H9 (cell line): ENCODE measurements at regions not wholly inside any gene's neighbourhood (a gene's known extent, or its start where the extent isn't known, plus 50 kb on each side); places are given as distances from the start of the nearest gene placed in this dataset.

Experiments
- DNase-seq: peaks from one replicate; pipeline ENCODE4 v3.0.0-alpha.2; 2017
- H2AFZ ChIP-seq: one replicate; pipeline ENCODE4 v1.6.1; 2013; ENCODE audit warnings: mild to moderate bottlenecking, low read length, control low read depth, moderate library complexity
- H2AK5ac ChIP-seq: 2 replicates; pipeline ENCODE4 v1.6.1; 2013; ENCODE audit warnings: low read length, control low read depth, mixed read lengths; ENCODE audit not compliant: insufficient read length
- H2BK120ac ChIP-seq: one replicate; pipeline ENCODE4 v1.6.1; 2013; ENCODE audit warnings: low read depth, mild to moderate bottlenecking, low read length, control low read depth, inconsistent platforms; ENCODE audit not compliant: poor library complexity, severe bottlenecking
- H2BK12ac ChIP-seq: 2 replicates; pipeline ENCODE4 v1.6.1; 2013; ENCODE audit warnings: low read length, control low read depth, mixed read lengths, low read depth; ENCODE audit not compliant: insufficient read length
- H2BK15ac ChIP-seq: 2 replicates; pipeline ENCODE4 v1.6.1; 2013; ENCODE audit warnings: low read depth, low read length, control low read depth
- H2BK20ac ChIP-seq: one replicate; pipeline ENCODE4 v1.6.1; 2013; ENCODE audit warnings: low read depth, mild to moderate bottlenecking, low read length, control low read depth, inconsistent platforms; ENCODE audit not compliant: poor library complexity, severe bottlenecking
- H2BK5ac ChIP-seq: 2 replicates; pipeline ENCODE4 v1.6.1; 2013; ENCODE audit warnings: low read length, control low read depth, mixed read lengths; ENCODE audit not compliant: insufficient read length
- H3K14ac ChIP-seq: 2 replicates; pipeline ENCODE4 v1.6.1; 2013; ENCODE audit warnings: low read length, control low read depth; ENCODE audit not compliant: insufficient read depth
- H3K18ac ChIP-seq: 2 replicates; pipeline ENCODE4 v1.6.1; 2013; ENCODE audit warnings: low read depth, mild to moderate bottlenecking, mixed read lengths, low read length, control low read depth; ENCODE audit not compliant: insufficient read length
- H3K23ac ChIP-seq: 2 replicates; pipeline ENCODE4 v1.6.1; 2013; ENCODE audit warnings: low read length, control low read depth, mixed read lengths, low read depth; ENCODE audit not compliant: insufficient read length
- H3K23me2 ChIP-seq: 2 replicates; pipeline ENCODE4 v1.6.1; 2013; ENCODE audit warnings: low read depth, mild to moderate bottlenecking, mixed read lengths, low read length, control low read depth; ENCODE audit not compliant: insufficient read length, poor library complexity, severe bottlenecking
- H3K27ac ChIP-seq: 2 replicates; pipeline ENCODE4 v1.5.1; 2013; ENCODE audit warnings: low read length, control low read depth, mixed read lengths, low read depth; ENCODE audit not compliant: insufficient read length
- H3K27me3 ChIP-seq: 2 replicates; pipeline ENCODE4 v1.6.1; 2013; ENCODE audit warnings: low read length, control low read depth, inconsistent platforms; ENCODE audit not compliant: insufficient read depth
- H3K4ac ChIP-seq: 2 replicates; pipeline ENCODE4 v1.6.1; 2013; ENCODE audit warnings: low read depth, mild to moderate bottlenecking, control low read depth, inconsistent platforms, low read length, moderate library complexity
- H3K4me1 ChIP-seq: 2 replicates; pipeline ENCODE4 v1.6.1; 2013; ENCODE audit warnings: low read length, control low read depth, inconsistent platforms; ENCODE audit not compliant: insufficient read depth
- H3K4me2 ChIP-seq: 2 replicates; pipeline ENCODE4 v1.6.1; 2013; ENCODE audit warnings: low read length, control low read depth, mixed read lengths; ENCODE audit not compliant: insufficient read length, insufficient read depth
- H3K56ac ChIP-seq: 2 replicates; pipeline ENCODE4 v1.6.1; 2013; ENCODE audit warnings: low read depth, mild to moderate bottlenecking, mixed read lengths, low read length, control low read depth; ENCODE audit not compliant: insufficient read length
- H3K79me1 ChIP-seq: 2 replicates; pipeline ENCODE4 v1.6.1; 2013; ENCODE audit warnings: low read depth, mild to moderate bottlenecking, moderate library complexity, low read length, control low read depth, inconsistent platforms; ENCODE audit not compliant: insufficient read depth, poor library complexity, severe bottlenecking
- H3K79me2 ChIP-seq: 2 replicates; pipeline ENCODE4 v1.6.1; 2013; ENCODE audit warnings: low read length, control low read depth, inconsistent platforms; ENCODE audit not compliant: insufficient read depth
- H3K9ac ChIP-seq: 2 replicates; pipeline ENCODE4 v1.6.1; 2013; ENCODE audit warnings: low read length, control low read depth, mixed read lengths; ENCODE audit not compliant: insufficient read length; ENCODE audit errors: extremely low read depth
- H3K9me3 ChIP-seq: one replicate; pipeline ENCODE4 v1.6.1; 2013; ENCODE audit warnings: low read depth, low read length, inconsistent platforms; ENCODE audit not compliant: control insufficient read depth
- H3T11ph ChIP-seq: one replicate; pipeline ENCODE4 v1.6.1; 2013; ENCODE audit warnings: mild to moderate bottlenecking, low read length, control low read depth, inconsistent platforms
- H4K20me1 ChIP-seq: one replicate; pipeline ENCODE4 v1.6.1; 2013; ENCODE audit not compliant: control insufficient read depth, insufficient read length, insufficient read depth
- H4K5ac ChIP-seq: 2 replicates; pipeline ENCODE4 v1.6.1; 2013; ENCODE audit warnings: low read depth, mild to moderate bottlenecking, mixed read lengths, low read length, control low read depth; ENCODE audit not compliant: insufficient read length
- H4K8ac ChIP-seq: replicated peaks from 2 replicates; pipeline ENCODE4 v1.6.1; 2013; ENCODE audit warnings: low read length, control low read depth, mixed read lengths, low read depth; ENCODE audit not compliant: insufficient read length
- H4K91ac ChIP-seq: 2 replicates; pipeline ENCODE4 v1.6.1; 2013; ENCODE audit warnings: low read depth, mild to moderate bottlenecking, moderate library complexity, mixed read lengths, low read length, control low read depth; ENCODE audit not compliant: insufficient read length
- H3K27ac Mint-ChIP-seq, 3 experiments: 2 replicates in 2 of 3; 3 replicates in 1 of 3; pipeline ENCODE4 v1.8.0; 2020 to 2021; ENCODE audit warnings: mixed read lengths in 3 of 3, mild to moderate bottlenecking in 1 of 3, moderate library complexity in 1 of 3
- H3K27me3 Mint-ChIP-seq: 2 replicates; pipeline ENCODE4 v1.8.0; 2021; ENCODE audit warnings: low read depth, mild to moderate bottlenecking, moderate library complexity, mixed read lengths
- H3K36me3 Mint-ChIP-seq, 3 experiments: 2 replicates in 2 of 3; 3 replicates in 1 of 3; pipeline ENCODE4 v1.8.0; 2020 to 2021; ENCODE audit warnings: low read depth in 3 of 3, mixed read lengths in 3 of 3; ENCODE audit not compliant: insufficient read depth in 1 of 3
- H3K4me1 Mint-ChIP-seq, 2 experiments: 2 replicates each; pipeline ENCODE4 v1.8.0; 2020; ENCODE audit warnings: mixed read lengths in 2 of 2
- H3K4me3 Mint-ChIP-seq, 2 experiments: 2 replicates in 1 of 2; 3 replicates in 1 of 2; pipeline ENCODE4 v1.8.0; 2020 to 2021; ENCODE audit warnings: mild to moderate bottlenecking in 2 of 2, mixed read lengths in 2 of 2, moderate library complexity in 1 of 2
- H3K9me3 Mint-ChIP-seq, 2 experiments: 2 replicates in 1 of 2; 3 replicates in 1 of 2; pipeline ENCODE4 v1.8.0; 2020; ENCODE audit warnings: mild to moderate bottlenecking in 2 of 2, mixed read lengths in 2 of 2, moderate library complexity in 1 of 2
- CTCF ChIP-seq: fragments of 200-600 bp; sonication (generic); conservative IDR thresholded peaks from 3 replicates; pipeline ENCODE4 v1.8.0; 2021; ENCODE audit warnings: antibody characterized with exemption, mild to moderate bottlenecking
- WGBS: extraction: QIAGEN DNeasy Blood & Tissue Kit; methylation state at CpG from one replicate; pipeline ENCODE4 v1.1.7; 2013; ENCODE audit warnings: missing lambda C conversion rate, low lambda C conversion rate, mixed read lengths; ENCODE audit not compliant: insufficient read length; ENCODE audit errors: extremely low coverage; 5-methylcytosine and 5-hydroxymethylcytosine counted together

GRCh38 chr6:102493485-102493884 is 1100.0 kb downstream of the GRIK2 start:
- H3K36me3 Mint-ChIP-seq = no peaks in the 10 kb centered on the region
- peaks cover 0 to 4% of the 10 kb centered on the region in 2 experiments; a peak in 2 of 4 replicates for H3K4me1 Mint-ChIP-seq
- H3K79me1 ChIP-seq = no peaks in the 10 kb centered on the region
- no peaks in the 10 kb centered on the region for H4K20me1 ChIP-seq
- no peak overlapping the region for H2BK120ac ChIP-seq
- no peak overlapping the region for H3K4me2 ChIP-seq
- no peaks in the 10 kb centered on the region for H3K27me3 Mint-ChIP-seq
- no peak overlapping the region for H3K4ac ChIP-seq
- no peak overlapping the region for H3K56ac ChIP-seq
- H3K79me2 ChIP-seq = no peaks in the 10 kb centered on the region
- no peak overlapping the region for H4K5ac ChIP-seq
- H2BK15ac ChIP-seq = no peak overlapping the region
- no peaks in the 10 kb centered on the region for H3K9me3 ChIP-seq
- H2BK5ac ChIP-seq = no peak overlapping the region
- no peak overlapping the region for H3K9ac ChIP-seq
- H3K23me2 ChIP-seq = no peaks in the 10 kb centered on the region
- no peak overlapping the region for H3K23ac ChIP-seq
- TF ChIP-seq CTCF = no peak
- no peak overlapping the region for H3K27ac ChIP-seq
- H3K4me1 ChIP-seq = no peaks in the 10 kb centered on the region
- no peak overlapping the region for H3T11ph ChIP-seq
- H3K18ac ChIP-seq = no peak overlapping the region
- no peak overlapping the region for H3K14ac ChIP-seq
- H2BK12ac ChIP-seq = no peak overlapping the region
- H3K9me3 Mint-ChIP-seq = no peaks in the 10 kb centered on the region
- no peak overlapping the region for H3K4me3 Mint-ChIP-seq
- no peak overlapping the region for H2BK20ac ChIP-seq
- no peak overlapping the region for H4K8ac ChIP-seq
- no CpG with 5 or more reads among the region's 4 CpGs for WGBS
- H2AK5ac ChIP-seq = no peak overlapping the region
- no peak overlapping the region for H2AFZ ChIP-seq
- no peak overlapping the region for H4K91ac ChIP-seq
- DNase-seq = no peak
- no peak overlapping the region for H3K27ac Mint-ChIP-seq
- H3K27me3 ChIP-seq = no peaks in the 10 kb centered on the region
